ENCODE measurements at regions not wholly inside any gene's neighbourhood (a gene's known extent, or its start where the extent isn't known, plus 50 kb on each side); places are given as distances from the start of the nearest gene placed in this dataset.

- Histone ChIP-seq H3K27me3 (replicated peaks in 1 of 2; ENCODE audit: control insufficient read depth in 2 of 2, extremely low read depth in 1 of 2, insufficient read depth in 2 of 2, low read length in 1 of 2) (no peaks in the 10 kb centered on the region), H3K36me3 (ENCODE audit: control insufficient read depth in 2 of 2, extremely low read depth in 1 of 2, insufficient read depth in 1 of 2, low read length in 1 of 2) (no peaks in the 10 kb centered on the region), H3K4me1 (ENCODE audit: control insufficient read depth in 1 of 2, extremely low read depth in 1 of 2, insufficient read depth in 2 of 2, low read length in 2 of 2) (no peaks in the 10 kb centered on the region), H3K4me3 (ENCODE audit: control insufficient read depth in 1 of 2, extremely low read depth in 1 of 2, low read length in 1 of 2) (no peak overlapping the region), H3K27ac (ENCODE audit: low read length) (no peak overlapping the region), H3K9me3 (no peaks in the 10 kb centered on the region)
- no peak for DNase-seq
- no peaks in the 10 kb centered on the region for H3K4me1 Mint-ChIP-seq
- peaks cover 0 to 16% (median 9%) of the 10 kb centered on the region in 3 donors for H3K9me3 Mint-ChIP-seq
- H3K27me3 Mint-ChIP-seq = no peaks in the 10 kb centered on the region
- WGBS (ENCODE audit: insufficient coverage) = 84% methylated on average over 6 of the region's 6 CpGs
- H3K27ac Mint-ChIP-seq = no peak overlapping the region
- POLR2A ChIA-PET = no interaction called here
- ATAC-seq (replicated peaks in 1 of 4) = no peak
- CTCF ChIA-PET = interaction anchor here in 1 of 2 donors (1.0 kb wide), 1 partner anchor 17 kb away, joined by 5 read pairs; no protein-coding TSS in a partner anchor
- H3K36me3 Mint-ChIP-seq = no peaks in the 10 kb centered on the region
- H3K4me3 Mint-ChIP-seq = no peak overlapping the region
Measured at GRCh38 chr12:30155001-30155730, 371.4 kb upstream of the TMTC1 start.

- Mint-ChIP-seq H3K27me3 (no peaks in the 10 kb centered on the region), H3K27ac (no peak overlapping the region), H3K4me3 (no peak overlapping the region), H3K4me1 (no peaks in the 10 kb centered on the region), H3K9me3 (peaks cover 0 to 12% (median 12%) of the 10 kb centered on the region in 3 donors), H3K36me3 (no peaks in the 10 kb centered on the region)
- H3K36me3 ChIP-seq (ENCODE audit: control insufficient read depth in 2 of 2, extremely low read depth in 1 of 2, insufficient read depth in 1 of 2, low read length in 1 of 2) = no peaks in the 10 kb centered on the region
- H3K27ac ChIP-seq (ENCODE audit: low read length) = no peak overlapping the region
- no peak for ATAC-seq (replicated peaks in 1 of 4)
- no peaks in the 10 kb centered on the region for H3K27me3 ChIP-seq (replicated peaks in 1 of 2; ENCODE audit: control insufficient read depth in 2 of 2, extremely low read depth in 1 of 2, insufficient read depth in 2 of 2, low read length in 1 of 2)
- H3K4me3 ChIP-seq (ENCODE audit: control insufficient read depth in 1 of 2, extremely low read depth in 1 of 2, low read length in 1 of 2) = no peak overlapping the region
- H3K9me3 ChIP-seq = no peaks in the 10 kb centered on the region
- H3K4me1 ChIP-seq (ENCODE audit: control insufficient read depth in 1 of 2, extremely low read depth in 1 of 2, insufficient read depth in 2 of 2, low read length in 2 of 2) = no peaks in the 10 kb centered on the region
- ChIA-PET CTCF (interaction anchor here in 1 of 2 donors (1.0 kb wide), 1 partner anchor 16 kb away, joined by 5 read pairs; no protein-coding TSS in a partner anchor), POLR2A (interaction anchor here in 1 of 2 donors (0.6 kb wide), 1 partner anchor 23 kb away, joined by 3 read pairs; no protein-coding TSS in a partner anchor)
- no peak for DNase-seq
- no CpG with 5 or more reads among the region's 1 CpG for WGBS (ENCODE audit: insufficient coverage)
Measured at GRCh38 chr12:30153981-30154380, 370.2 kb upstream of the TMTC1 start.

- Mint-ChIP-seq H3K27ac (no peak overlapping the region), H3K4me1 (no peaks in the 10 kb centered on the region), H3K36me3 (no peaks in the 10 kb centered on the region), H3K4me3 (no peak overlapping the region), H3K9me3 (peaks cover 0 to 16% (median 13%) of the 10 kb centered on the region in 3 donors), H3K27me3 (no peaks in the 10 kb centered on the region)
- Histone ChIP-seq H3K9me3 (no peaks in the 10 kb centered on the region), H3K36me3 (ENCODE audit: control insufficient read depth in 2 of 2, extremely low read depth in 1 of 2, insufficient read depth in 1 of 2, low read length in 1 of 2) (no peaks in the 10 kb centered on the region), H3K27me3 (replicated peaks in 1 of 2; ENCODE audit: control insufficient read depth in 2 of 2, extremely low read depth in 1 of 2, insufficient read depth in 2 of 2, low read length in 1 of 2) (no peaks in the 10 kb centered on the region), H3K4me1 (ENCODE audit: control insufficient read depth in 1 of 2, extremely low read depth in 1 of 2, insufficient read depth in 2 of 2, low read length in 2 of 2) (no peaks in the 10 kb centered on the region), H3K27ac (ENCODE audit: low read length) (no peak overlapping the region), H3K4me3 (ENCODE audit: control insufficient read depth in 1 of 2, extremely low read depth in 1 of 2, low read length in 1 of 2) (no peak overlapping the region)
- POLR2A ChIA-PET = no interaction called here
- CTCF ChIA-PET = no interaction called here
- no peak for DNase-seq
- no peak for ATAC-seq (replicated peaks in 1 of 4)
Measured at GRCh38 chr12:30152705-30153104, 369.0 kb upstream of the TMTC1 start.

- no peak for DNase-seq
- POLR2A ChIA-PET = no interaction called here
- Histone ChIP-seq H3K4me3 (ENCODE audit: control insufficient read depth in 1 of 2, extremely low read depth in 1 of 2, low read length in 1 of 2) (no peak overlapping the region), H3K36me3 (ENCODE audit: control insufficient read depth in 2 of 2, extremely low read depth in 1 of 2, insufficient read depth in 1 of 2, low read length in 1 of 2) (no peaks in the 10 kb centered on the region), H3K27ac (ENCODE audit: low read length) (no peak overlapping the region), H3K27me3 (replicated peaks in 1 of 2; ENCODE audit: control insufficient read depth in 2 of 2, extremely low read depth in 1 of 2, insufficient read depth in 2 of 2, low read length in 1 of 2) (no peaks in the 10 kb centered on the region), H3K9me3 (no peaks in the 10 kb centered on the region), H3K4me1 (ENCODE audit: control insufficient read depth in 1 of 2, extremely low read depth in 1 of 2, insufficient read depth in 2 of 2, low read length in 2 of 2) (no peaks in the 10 kb centered on the region)
- no peaks in the 10 kb centered on the region for H3K27me3 Mint-ChIP-seq
- CTCF ChIA-PET = no interaction called here
- ATAC-seq (replicated peaks in 1 of 4) = no peak
- peaks cover 0 to 16% (median 13%) of the 10 kb centered on the region in 3 donors for H3K9me3 Mint-ChIP-seq
- no peak overlapping the region for H3K4me3 Mint-ChIP-seq
- H3K27ac Mint-ChIP-seq = no peak overlapping the region
- no peaks in the 10 kb centered on the region for H3K4me1 Mint-ChIP-seq
- no peaks in the 10 kb centered on the region for H3K36me3 Mint-ChIP-seq
- 64% methylated on average over 5 of the region's 5 CpGs for WGBS (ENCODE audit: insufficient coverage)
Measured at GRCh38 chr12:30151831-30152230, 368.1 kb upstream of the TMTC1 start.

GRCh38 chr12:30146561-30146960, 362.8 kb upstream of the TMTC1 start:
- DNase-seq (no peak), ATAC-seq (replicated peaks in 1 of 4) (no peak)
- no peaks in the 10 kb centered on the region for H3K27me3 Mint-ChIP-seq
- Histone ChIP-seq H3K9me3 (no peaks in the 10 kb centered on the region), H3K4me1 (ENCODE audit: control insufficient read depth in 1 of 2, extremely low read depth in 1 of 2, insufficient read depth in 2 of 2, low read length in 2 of 2) (no peaks in the 10 kb centered on the region), H3K4me3 (ENCODE audit: control insufficient read depth in 1 of 2, extremely low read depth in 1 of 2, low read length in 1 of 2) (no peak overlapping the region), H3K27me3 (replicated peaks in 1 of 2; ENCODE audit: control insufficient read depth in 2 of 2, extremely low read depth in 1 of 2, insufficient read depth in 2 of 2, low read length in 1 of 2) (no peaks in the 10 kb centered on the region), H3K36me3 (ENCODE audit: control insufficient read depth in 2 of 2, extremely low read depth in 1 of 2, insufficient read depth in 1 of 2, low read length in 1 of 2) (no peaks in the 10 kb centered on the region), H3K27ac (ENCODE audit: low read length) (no peak overlapping the region)
- ChIA-PET CTCF (no interaction called here), POLR2A (no interaction called here)
- H3K27ac Mint-ChIP-seq = no peak overlapping the region
- WGBS (ENCODE audit: insufficient coverage) = 87% methylated on average over 5 of the region's 5 CpGs
- H3K4me3 Mint-ChIP-seq = no peak overlapping the region
- no peaks in the 10 kb centered on the region for H3K4me1 Mint-ChIP-seq
- peaks cover 0 to 13% (median 4%) of the 10 kb centered on the region in 3 donors for H3K9me3 Mint-ChIP-seq
- H3K36me3 Mint-ChIP-seq = no peaks in the 10 kb centered on the region

GRCh38 chr12:30145684-30146032, 361.9 kb upstream of the TMTC1 start:
- CTCF ChIA-PET = no interaction called here
- Mint-ChIP-seq H3K4me1 (no peaks in the 10 kb centered on the region), H3K9me3 (peaks cover 0 to 13% (median 4%) of the 10 kb centered on the region in 3 donors), H3K4me3 (no peak overlapping the region), H3K27me3 (no peaks in the 10 kb centered on the region), H3K36me3 (no peaks in the 10 kb centered on the region), H3K27ac (no peak overlapping the region)
- ATAC-seq (replicated peaks in 1 of 4) = no peak
- Histone ChIP-seq H3K36me3 (ENCODE audit: control insufficient read depth in 2 of 2, extremely low read depth in 1 of 2, insufficient read depth in 1 of 2, low read length in 1 of 2) (no peaks in the 10 kb centered on the region), H3K4me3 (ENCODE audit: control insufficient read depth in 1 of 2, extremely low read depth in 1 of 2, low read length in 1 of 2) (no peak overlapping the region), H3K27me3 (replicated peaks in 1 of 2; ENCODE audit: control insufficient read depth in 2 of 2, extremely low read depth in 1 of 2, insufficient read depth in 2 of 2, low read length in 1 of 2) (no peaks in the 10 kb centered on the region), H3K4me1 (ENCODE audit: control insufficient read depth in 1 of 2, extremely low read depth in 1 of 2, insufficient read depth in 2 of 2, low read length in 2 of 2) (no peaks in the 10 kb centered on the region), H3K9me3 (no peaks in the 10 kb centered on the region), H3K27ac (ENCODE audit: low read length) (no peak overlapping the region)
- WGBS (ENCODE audit: insufficient coverage) = 20% methylated on average over 1 of the region's 1 CpG
- POLR2A ChIA-PET = no interaction called here
- no peak for DNase-seq

Data from T-cell (primary cell).